ENCODE measurements at regions not wholly inside any gene's neighbourhood (a gene's known extent, or its start where the extent isn't known, plus 50 kb on each side); places are given as distances from the start of the nearest gene placed in this dataset.

DNA sequence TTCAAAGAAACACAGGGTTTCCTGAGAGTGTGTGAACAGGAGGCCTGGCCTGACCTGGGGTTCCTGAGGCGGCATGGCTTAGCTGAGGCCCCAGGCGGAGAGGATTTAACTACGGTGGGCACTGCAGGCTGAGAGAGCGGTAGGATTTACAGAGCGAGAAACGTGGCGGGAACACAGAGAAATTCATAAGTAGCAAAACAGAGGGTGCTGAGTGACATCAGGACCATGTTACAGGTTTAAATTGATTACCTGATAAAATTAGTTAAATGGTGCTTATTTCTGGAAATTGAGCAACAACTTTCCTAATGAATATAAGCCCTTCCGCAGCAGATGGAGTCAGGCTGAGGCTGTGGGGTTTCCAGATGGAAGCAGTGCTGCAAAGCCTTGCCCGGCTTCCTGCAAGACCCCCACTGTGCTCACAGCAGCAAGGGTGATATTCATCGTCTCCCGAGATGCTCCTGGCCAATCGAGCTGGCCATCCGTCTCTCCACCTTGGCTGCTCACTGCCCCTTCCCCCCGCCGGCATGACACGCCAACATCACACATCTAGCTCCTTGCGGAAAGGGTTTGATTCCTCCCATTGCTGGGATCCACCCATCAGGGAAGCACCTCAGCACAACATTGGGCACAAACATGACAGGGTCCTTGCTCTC lies 69.4 kb upstream of the MORC3 start:
- Histone ChIP-seq H3K4me3 (ENCODE audit: control extremely low read depth in 1 of 5, extremely low read depth in 1 of 5, insufficient read depth in 1 of 5, low read depth in 2 of 5, low read length in 4 of 5) (no peak overlapping the region), H3K27ac (ENCODE audit: low read length in 2 of 2) (no peak overlapping the region), H2AFZ (ENCODE audit: insufficient read depth, low read depth, low read length, poor library complexity, severe bottlenecking) (no peak overlapping the region), H3K79me2 (ENCODE audit: control insufficient read depth, insufficient read depth, low read length) (peaks cover 15% of the 10 kb centered on the region), H3K4me1 (ENCODE audit: control insufficient read depth in 2 of 2, insufficient read depth in 2 of 2, low read length in 2 of 2) (peaks cover 34 to 38% of the 10 kb centered on the region in 2 donors), H4K20me1 (ENCODE audit: control insufficient read depth, insufficient read depth, low read length, poor library complexity, severe bottlenecking) (no peaks in the 10 kb centered on the region), H3K27me3 (replicated peaks in 1 of 4; ENCODE audit: control extremely low read depth in 1 of 4, control insufficient read depth in 3 of 4, insufficient read depth in 4 of 4, low read length in 3 of 4) (no peaks in the 10 kb centered on the region), H3K9ac (ENCODE audit: low read length) (no peak overlapping the region), H3K9me3 (ENCODE audit: control extremely low read depth in 1 of 3, control insufficient read depth in 2 of 3, insufficient read depth in 1 of 3, low read length in 2 of 3) (no peaks in the 10 kb centered on the region), H3K4me2 (replicated peaks; ENCODE audit: low read depth, low read length, poor library complexity, severe bottlenecking) (no peak overlapping the region), H3K36me3 (replicated peaks in 1 of 2; ENCODE audit: control extremely low read depth in 1 of 2, control insufficient read depth in 1 of 2, extremely low read depth in 1 of 2, insufficient read depth in 2 of 2, low read length in 1 of 2) (peaks cover 19 to 61% of the 10 kb centered on the region in 2 experiments)
- no peaks in the 10 kb centered on the region for H3K9me3 Mint-ChIP-seq (ENCODE audit: insufficient read depth)
- CTCF ChIA-PET = interaction anchor here (2.0 kb wide), 1 partner anchor 11 kb away, joined by 6 read pairs; no protein-coding TSS in a partner anchor
- POLR2A ChIA-PET = no interaction called here
- 95% methylated on average over 12 of the region's 17 CpGs for WGBS (ENCODE audit: insufficient coverage)
- intact Hi-C loops (cut with micrococcal nuclease) = loop anchor here (10.0 kb wide), 2 partner anchors 824 to 1206 kb away; partner anchors contain the start of genes PIGP, RUNX1 and TTC3
- H3K4me3 Mint-ChIP-seq = no peak overlapping the region
- ATAC-seq (ENCODE audit: low read depth) (no peak), DNase-seq (no peak)
- peak overlapping the region; percentile 61 for H3K27ac Mint-ChIP-seq
- TF ChIP-seq EZH2 (IDR thresholded peaks at IDR 0.05; ENCODE audit: borderline replicate concordance, insufficient read depth, low read depth, low read length, poor library complexity, severe bottlenecking) = no peak
- TF ChIP-seq, protein P1, sequence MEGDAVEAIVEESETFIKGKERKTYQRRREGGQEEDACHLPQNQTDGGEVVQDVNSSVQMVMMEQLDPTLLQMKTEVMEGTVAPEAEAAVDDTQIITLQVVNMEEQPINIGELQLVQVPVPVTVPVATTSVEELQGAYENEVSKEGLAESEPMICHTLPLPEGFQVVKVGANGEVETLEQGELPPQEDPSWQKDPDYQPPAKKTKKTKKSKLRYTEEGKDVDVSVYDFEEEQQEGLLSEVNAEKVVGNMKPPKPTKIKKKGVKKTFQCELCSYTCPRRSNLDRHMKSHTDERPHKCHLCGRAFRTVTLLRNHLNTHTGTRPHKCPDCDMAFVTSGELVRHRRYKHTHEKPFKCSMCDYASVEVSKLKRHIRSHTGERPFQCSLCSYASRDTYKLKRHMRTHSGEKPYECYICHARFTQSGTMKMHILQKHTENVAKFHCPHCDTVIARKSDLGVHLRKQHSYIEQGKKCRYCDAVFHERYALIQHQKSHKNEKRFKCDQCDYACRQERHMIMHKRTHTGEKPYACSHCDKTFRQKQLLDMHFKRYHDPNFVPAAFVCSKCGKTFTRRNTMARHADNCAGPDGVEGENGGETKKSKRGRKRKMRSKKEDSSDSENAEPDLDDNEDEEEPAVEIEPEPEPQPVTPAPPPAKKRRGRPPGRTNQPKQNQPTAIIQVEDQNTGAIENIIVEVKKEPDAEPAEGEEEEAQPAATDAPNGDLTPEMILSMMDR (IDR thresholded peaks at IDR 0.05) = no peak
- no peaks in the 10 kb centered on the region for H3K27me3 Mint-ChIP-seq
- peaks cover 30% of the 10 kb centered on the region for H3K4me1 Mint-ChIP-seq

All from B cell (primary cell).